Hepatic stellate cell (primary cell): ENCODE measurements at regions not wholly inside any gene's neighbourhood (a gene's known extent, or its start where the extent isn't known, plus 50 kb on each side); places are given as distances from the start of the nearest gene placed in this dataset.

ENCODE experiments used
- DNase-seq: peaks from one replicate; pipeline ENCODE4 v3.0.0; 2011; ENCODE audit warnings: low spot score

DNA sequence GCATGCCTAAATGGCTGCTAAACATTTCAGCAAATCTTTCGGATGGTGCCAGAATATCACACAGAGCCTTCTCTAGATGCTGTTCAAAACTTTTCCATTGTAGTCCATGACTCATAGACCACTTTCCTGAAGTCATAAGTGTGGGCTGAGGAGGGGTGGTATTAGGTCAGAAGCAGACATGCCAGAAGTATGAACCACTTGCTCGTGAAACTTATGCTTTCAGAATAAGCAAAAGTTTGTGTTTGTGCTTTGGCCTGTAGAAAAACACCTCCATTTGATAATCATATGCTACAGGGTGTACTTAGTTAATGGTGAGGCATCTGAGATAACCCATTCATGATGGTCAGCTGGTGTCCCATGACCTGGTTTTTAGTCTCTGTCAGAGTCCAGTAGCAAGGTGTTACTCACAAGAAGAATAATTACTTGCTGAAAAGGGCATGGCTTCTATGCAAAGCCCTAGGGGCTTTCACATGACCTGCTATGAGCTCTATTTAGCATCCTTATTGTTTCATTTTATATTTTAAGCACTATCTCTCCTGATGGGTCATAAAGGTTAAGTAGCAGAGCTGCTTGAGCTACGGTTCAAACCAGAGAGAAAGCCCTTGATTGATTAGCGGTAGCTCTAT, 183.1 kb upstream of the IVNS1ABP start:
- DNase-seq = peak; percentile 40

DNA sequence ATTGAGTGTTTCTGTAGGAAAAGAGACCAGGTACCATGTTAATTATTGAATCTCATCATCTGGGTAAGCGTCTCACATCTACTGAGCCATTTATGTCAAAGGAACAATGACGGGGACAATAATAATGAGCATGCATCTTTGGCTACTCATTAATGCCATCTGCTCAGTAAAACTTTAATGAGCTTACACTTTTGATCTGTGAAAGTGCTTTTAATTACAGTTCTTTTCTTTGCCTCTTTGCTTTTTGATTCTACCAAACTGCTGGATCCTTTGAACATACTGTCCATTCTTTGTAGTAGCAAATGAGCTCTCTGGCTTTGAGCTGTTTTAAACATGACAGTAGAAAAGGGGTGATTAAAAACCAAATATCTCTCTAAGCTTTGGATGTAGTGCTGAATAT, 181.2 kb upstream of the IVNS1ABP start:
- no peak for DNase-seq

DNA sequence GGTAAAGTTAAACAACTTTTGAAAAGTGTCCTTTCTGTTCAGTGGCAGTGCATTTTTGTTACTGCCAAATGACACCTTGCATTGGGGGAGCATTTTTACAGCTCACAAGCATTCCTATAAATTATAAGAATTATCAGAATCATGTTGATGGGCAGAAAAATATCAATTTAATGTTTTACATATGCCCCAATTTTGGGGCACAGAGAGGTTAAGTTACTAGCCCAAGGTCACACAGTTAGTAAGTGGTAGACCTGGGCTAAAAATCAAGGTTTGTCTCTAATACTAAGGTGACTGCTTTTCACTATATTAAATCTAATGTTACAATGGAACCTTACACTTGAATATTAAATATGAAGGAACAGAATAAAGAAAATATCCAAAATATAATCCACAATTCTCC, 180.1 kb upstream of the IVNS1ABP start:
- DNase-seq = no peak

DNA sequence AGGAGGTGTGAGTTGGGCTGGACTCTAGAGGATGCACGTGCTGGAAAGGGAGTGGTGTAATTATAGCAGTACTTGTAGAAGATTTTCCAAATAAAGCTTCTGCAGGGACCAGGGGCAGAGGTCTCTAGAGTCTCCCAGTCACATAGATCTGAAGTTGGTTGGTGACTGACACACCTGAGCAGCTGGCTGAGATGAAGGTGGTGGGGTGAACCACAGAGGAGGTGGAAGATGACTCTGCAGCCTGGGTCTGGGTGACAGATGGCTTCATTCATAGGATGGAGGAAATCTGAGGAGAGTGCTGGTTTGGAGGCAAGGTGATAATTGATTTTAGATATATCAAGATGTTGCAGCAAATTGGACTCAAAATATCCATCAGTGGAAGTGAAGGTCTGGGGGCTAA, 178.9 kb upstream of the IVNS1ABP start:
- DNase-seq = no peak

DNA sequence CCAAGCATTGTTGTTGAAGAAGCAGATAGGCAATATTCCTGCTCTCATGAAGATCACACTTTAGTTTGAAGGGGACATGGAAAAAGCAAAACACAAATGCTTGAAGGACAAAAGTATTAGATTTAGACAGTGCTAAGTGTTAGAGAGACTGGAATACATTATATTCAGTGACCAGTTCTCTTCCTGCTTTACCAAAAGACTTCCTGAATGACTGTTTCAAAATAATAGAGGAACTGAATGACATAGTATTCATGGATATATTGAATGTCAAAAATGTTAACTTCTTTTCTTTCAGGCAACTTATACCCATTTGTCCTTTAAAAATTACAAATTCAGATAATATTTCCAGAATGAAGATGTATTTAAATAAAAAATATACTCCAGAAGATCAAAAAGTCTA, 178.0 kb upstream of the IVNS1ABP start:
- DNase-seq = no peak

DNA sequence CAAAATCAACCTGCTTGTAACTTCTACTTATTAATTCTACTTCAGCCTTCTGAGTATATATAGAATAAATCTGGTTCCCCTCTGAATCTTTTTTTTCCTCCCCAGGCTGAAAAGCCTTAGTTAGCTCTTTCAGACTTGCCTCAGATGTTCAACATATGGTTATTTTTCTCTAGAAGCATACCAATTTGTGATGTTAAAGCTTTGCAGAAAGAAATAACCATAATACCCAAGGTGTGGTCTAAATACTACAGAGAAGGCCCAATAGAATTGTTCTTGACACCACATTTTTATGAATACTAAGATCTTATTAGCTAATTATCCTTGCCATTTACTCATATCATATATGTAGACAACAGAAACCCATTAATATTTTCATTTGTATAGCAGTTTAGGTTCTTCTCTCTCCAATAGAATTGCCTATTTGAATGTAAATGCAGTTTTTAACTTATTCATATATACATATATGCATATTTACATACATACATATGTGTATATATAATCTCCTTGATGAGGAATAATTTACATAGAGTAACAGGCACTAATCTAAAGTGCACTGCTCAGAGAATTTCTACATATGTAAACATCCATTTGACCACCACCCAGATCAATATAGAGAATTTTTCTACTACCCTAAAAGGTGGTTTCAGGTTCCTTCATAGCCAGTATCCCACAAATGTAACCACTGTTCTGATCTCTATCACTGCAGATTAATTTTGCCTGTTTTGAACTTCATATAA, 175.2 kb upstream of the IVNS1ABP start:
- no peak for DNase-seq

DNA sequence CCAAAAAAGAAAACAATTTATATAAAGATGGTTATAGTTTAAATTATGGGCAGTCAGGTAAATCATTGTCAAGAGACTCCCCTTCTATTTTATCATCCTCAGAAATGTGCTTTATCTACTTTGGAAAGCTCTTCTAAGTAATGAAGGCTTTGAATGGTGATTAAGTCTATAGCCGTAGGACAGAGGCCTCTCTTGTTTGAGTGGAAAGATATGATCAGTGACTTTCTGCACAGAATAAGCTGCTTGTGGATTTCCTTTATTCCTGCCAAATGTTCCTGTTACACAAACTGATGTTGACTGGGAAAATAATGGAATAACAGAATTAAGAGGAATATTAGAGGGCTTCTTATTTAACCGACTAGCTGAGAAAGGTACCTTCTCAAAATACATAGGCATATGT, 174.6 kb upstream of the IVNS1ABP start:
- DNase-seq = no peak

DNA sequence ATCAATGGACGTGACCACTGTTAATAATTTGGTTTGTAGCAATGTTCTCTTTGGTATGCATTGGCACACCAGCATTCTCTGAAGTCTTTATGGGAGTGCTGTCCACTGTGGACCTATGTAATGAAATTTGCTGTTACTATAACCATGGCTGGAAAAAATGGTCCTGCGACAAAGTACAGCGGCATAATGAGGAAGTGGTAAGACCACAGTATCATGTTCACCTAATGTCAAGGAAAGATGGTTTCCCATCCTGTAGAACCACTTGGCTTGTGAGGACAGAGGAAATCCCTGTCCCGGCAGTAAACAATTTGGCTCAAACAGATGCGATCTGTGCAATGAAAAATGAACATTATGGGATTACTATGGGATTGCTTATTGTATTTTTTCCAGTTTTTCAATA, 173.9 kb upstream of the IVNS1ABP start:
- DNase-seq = no peak

DNA sequence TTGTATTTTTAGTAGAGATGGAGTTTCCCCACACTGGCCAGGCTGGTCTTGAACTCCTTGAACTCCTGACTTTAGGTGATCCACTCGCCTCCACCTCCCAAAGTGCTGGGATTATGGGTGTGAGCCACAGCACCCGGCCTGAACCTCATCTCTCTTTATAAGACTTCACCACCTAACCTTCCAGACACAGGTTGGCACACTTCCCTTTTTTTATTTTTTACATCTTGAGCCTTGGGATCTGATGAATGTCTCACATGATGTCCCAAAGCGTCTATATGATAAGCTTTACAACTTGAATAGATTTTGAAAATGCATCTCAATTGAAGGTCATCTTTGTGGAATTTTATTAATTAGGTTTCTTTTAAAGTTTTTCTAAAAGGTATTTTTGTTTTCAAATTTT, 172.4 kb upstream of the IVNS1ABP start:
- no peak for DNase-seq

DNA sequence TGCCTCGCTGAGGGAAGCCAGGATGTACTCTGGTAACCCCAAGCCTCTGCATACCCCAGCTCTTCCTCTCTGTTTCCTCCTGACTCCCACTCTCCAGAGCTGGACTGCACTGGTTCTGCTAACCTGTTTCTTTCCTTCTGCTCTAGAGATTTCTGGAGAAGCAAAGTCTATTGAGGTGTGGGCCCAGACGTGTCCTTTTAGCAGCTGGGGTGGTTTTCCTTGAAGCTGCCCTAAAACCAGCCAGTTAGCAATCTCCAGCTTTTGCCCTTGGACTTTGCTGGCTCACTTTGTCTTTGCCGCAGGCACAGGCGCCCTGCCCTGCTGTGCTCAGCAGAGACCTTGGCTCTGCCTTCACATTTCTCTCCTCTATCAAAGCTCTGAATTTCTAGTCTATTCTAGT, 171.8 kb upstream of the IVNS1ABP start:
- no peak for DNase-seq

DNA sequence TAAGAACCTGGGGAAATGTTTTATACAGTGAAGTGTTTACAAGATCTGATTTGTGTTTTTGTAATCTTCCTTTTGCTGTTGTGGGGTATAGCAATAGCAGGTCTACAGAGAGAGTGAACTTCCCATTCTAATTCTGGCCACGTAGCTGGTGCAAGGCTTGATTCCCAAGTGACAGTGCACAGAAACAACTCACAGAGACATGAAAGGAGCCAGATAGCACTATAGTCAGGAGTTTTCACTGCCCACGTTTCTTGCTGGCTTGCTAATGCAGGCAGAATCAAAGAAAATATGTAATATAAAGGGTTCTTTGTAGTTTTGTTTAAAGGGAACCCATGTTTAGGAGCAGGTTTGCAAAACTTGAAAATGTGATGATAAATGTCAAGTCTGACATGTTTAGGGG, 170.9 kb upstream of the IVNS1ABP start:
- no peak for DNase-seq

DNA sequence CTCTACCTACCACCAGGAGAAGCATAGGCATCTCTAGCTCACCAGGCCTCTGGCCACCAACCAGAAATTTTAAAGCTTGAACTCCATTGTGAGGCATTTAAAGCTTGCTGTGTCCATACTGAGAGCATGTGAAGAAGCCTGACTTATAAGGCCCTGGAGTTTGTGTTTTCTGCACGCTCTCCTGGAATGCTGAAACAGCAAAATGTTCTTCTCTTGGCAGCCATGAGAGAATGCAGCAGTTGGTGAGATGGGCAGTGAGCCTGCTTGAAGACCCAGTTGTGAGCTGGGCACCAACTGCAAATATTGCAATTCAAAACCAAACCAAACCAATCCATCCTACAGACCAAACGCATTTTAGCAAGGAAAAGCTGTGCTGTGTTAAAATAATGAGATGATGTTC, 170.0 kb upstream of the IVNS1ABP start:
- no peak for DNase-seq

DNA sequence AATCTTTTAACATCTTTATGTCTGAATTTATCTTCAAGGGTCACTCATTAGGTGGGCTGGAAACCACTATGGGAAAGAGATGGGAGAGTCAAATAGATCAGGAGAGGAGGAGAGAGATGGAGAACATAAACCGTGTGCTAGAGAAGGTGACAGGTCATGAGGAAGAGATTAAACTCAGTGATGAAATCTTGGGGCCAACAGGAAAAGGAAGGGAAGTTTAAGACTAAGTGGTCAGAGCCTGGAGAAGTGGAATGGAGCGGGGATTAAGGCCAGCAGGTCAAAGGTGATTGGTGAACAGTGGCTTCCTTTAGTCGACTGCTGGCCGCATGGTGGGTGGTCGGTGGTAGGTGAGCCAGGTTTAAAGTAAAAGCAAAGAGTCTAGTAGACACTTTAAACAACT, 169.3 kb upstream of the IVNS1ABP start:
- no peak for DNase-seq

DNA sequence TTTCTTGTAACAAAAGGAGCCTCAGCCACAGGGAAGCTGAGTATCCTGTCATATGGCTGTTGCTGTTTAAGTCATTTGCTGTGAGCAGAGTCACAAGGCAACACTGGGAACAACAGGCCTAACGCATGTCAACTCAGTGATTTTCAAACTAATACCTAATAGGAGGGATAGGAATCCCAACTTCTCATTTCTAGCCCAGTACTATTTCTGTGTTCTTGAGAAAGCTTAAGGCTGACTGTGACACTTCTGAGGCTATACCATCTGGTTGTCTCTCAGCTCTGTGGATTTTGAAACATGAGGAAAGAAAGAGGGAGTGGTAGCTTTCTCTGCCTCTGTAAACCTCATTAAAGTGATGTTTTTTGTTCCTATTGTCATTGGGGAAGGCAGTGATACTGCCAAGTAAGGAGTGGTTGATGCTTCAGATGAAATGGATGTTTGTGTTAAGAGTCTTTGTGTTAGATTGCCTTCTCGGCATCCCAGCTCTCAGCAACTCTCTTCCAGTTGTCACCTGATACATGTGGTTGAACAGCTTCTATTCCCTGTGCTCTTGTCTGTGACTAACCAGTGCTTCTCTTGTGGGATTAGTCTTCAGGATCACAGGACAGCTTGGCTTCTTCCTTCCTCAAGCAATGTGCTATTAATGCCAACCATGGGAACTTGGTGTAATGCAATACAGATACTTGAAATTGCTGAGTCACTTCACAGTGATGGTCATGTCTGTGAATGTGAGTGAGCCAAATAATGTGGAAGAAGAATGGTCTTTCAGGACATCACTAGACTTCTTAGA, 166.8 kb upstream of the IVNS1ABP start:
- DNase-seq = peak; percentile 39

DNA sequence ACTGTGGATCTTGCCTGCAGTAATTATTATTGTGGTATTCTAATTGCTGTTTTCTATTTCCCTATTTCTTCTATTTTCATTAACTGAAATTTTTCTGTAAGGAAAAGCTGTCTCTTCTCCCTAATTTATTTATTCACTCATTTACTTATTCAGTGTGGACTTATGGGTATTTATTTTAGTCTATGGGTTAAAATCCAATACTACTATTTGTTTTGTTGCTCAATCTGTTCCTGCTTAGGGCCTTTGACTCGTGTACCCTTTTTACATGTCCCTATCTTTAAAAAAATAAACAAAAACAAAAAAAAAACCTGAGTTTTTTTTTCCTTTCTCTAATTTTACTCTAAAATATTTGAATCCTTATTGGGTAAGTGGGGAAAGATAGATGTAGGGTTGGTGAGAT, 166.2 kb upstream of the IVNS1ABP start:
- DNase-seq = no peak

DNA sequence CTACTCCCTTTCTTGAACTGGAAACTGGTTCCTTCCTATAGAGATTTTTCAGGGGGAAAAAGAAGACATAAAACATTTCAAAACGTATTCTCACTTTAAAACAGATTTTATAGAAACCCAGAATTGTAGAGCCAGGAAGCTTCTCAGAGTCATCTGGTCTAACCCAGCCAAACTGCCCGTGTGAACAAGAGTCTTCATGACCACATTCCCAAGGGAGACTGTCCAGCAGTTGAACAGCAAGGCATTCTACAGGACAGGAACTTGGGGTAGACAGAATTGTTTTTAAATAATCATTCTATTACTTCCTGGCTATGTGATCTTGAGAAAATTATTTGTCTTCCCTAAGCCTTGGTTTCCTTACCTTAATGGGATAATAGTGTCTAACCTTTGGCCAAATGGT, 163.5 kb upstream of the IVNS1ABP start:
- DNase-seq = peak; percentile 10

DNA sequence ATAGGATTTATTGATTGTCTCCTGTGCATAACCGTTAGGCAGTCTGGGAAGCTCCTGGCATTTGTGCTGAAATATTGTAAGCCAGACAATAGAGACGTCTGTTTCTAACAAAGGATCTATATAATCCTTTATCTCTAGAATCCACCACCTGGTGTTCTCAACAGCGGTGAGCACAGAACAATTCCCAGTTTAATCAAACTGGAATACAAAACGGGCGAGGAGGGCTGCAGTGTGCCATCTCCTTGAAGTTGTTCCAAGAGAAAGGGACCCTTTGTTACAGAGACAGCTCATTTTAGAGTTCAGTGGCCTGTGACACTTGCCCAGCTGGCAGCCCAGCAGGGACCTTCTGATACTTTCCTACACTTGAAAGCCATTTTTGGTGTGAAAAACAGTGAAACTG, 162.8 kb upstream of the IVNS1ABP start:
- no peak for DNase-seq

DNA sequence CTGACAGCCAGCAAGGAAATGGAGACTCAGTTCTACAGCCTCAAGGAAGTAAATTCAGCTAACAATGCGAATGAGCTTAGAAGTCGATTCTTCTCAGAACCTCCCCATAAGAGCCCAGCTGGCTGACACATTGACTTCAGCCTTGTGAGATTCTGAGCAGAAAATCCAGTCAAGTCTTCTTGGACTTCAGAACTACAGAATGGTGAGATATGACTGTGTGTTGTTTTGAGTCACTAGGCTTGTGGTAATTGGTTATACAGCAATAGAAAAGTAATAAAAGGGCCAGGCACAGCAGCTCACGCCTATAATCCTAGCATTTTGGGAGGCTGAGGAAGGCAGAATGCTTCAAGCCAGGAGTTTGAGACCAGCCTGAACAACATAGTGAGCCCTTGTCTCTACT, 161.8 kb upstream of the IVNS1ABP start:
- no peak for DNase-seq

DNA sequence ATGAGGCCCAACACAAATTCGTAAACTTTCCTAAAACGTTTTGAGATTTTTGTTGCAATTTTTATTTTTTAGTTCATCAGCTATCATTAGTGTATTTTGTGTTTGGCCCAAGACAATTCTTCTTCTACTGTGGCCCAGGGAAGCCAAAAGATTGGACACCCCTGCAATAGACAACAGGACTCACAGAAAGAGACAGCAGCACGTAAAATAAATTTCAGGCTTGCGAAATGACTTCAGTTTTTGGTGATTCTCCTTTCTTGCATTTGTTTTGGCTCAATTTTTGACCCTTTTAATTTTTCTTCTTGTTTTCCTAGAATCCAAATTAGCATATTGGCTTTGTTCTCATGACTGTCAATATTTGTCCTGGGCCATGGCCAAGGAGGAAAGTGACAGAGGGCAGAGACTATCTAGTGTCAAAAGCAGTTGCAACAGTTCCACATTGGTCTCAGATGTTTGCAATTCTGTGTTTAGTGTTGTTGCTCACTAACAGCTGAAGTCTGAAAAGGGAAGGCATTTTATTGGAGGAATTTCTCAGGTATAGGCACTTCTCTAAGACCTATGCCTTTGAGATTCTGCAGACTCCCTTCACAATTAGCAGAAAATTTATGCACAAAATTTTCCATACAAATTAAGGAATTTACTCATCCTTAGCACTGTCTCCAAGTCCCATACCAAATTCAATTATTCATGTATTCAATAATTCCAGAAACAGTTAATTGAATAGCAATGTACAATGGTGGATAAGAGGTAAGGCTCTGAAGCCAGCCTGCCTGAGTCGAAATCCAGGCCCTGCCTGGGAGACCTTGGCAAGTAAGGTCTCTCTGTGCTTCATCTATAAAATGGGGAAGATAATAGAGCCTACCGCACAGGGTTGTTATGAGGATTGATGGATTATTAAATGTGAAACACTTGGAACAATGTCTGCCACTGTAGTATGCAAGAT, 160.9 kb upstream of the IVNS1ABP start:
- no peak for DNase-seq

DNA sequence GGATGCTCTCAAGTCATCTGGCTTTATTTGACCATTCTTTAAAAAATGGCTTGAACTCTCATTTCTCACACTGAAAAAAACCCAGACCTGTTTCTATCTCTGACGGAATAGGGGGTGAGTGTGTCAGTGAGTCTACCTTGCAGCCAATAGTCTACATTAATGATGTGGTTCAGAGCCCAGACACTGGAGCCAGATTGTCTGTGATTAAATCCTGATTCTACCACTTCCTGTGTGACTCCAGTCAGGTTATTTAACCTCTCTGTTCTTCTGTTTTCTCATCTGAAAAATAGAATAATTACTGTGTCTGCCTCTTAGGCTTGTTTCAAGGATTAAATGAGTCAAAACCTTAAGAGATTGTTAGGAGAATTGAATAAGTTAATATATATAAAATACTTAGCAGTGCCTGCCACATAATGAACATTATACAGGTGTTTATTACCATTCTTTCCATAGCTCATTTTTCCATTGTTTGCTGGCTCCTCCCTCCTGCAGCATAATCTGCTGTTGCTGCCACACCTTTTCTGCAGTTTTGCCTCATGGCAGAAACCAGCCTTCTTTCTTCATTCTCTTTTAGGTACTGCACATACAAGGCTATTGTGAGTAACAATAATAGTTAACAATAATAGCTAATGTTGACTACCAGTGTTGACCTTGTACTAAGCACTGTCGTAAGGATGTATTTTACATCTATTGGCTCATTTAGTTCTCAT, 157.6 kb upstream of the IVNS1ABP start:
- DNase-seq = no peak

DNA sequence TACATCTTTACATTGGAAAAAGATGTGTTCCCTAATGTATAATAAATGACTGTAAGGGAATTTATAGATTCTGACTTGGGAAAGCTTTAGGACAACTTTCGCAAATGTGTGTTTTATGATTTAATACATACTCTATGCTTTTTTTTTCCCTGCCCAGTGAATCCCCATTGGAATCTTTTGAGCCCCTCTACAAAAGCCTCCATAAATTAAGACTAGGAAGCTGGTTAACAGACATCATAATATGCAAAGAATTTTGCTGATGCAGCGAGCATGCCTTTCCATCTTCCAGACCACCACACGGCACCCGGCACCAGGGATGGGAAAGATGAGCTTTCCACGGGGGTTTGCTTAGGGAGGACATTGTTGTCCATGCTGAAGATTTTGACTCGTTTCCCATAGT, 156.1 kb upstream of the IVNS1ABP start:
- no peak for DNase-seq

DNA sequence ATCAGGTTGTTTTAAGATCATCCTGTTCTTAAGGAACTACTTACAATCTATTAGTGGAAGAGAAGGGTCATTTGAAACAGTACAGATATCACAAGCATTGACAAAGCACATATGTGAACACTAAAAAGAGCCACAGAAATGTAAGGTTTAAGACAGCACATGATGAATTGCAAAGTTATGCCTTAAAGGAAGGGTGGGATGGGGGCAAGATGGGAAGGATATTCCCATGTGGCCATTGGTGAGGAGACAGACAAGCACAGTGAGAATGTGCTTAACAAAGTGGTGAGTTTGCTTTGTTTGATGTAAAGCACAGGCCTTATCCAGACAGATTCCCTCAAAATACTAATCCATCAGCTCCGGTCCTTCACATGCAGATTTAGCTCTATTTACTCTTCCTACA, 151.6 kb upstream of the IVNS1ABP start:
- no peak for DNase-seq
